GM12878 (cell line): ENCODE measurements at regions not wholly inside any gene's neighbourhood (a gene's known extent, or its start where the extent isn't known, plus 50 kb on each side); places are given as distances from the start of the nearest gene placed in this dataset.

Experiments used
- HDAC6 ChIP-seq: fragments of 200-600 bp; sonication (generic); IDR thresholded peaks from one replicate; pipeline ENCODE4 v1.8.0; 2017; ENCODE audit warnings: antibody characterized with exemption; ENCODE audit not compliant: unreplicated experiment
- POLR2A ChIP-seq: IDR thresholded peaks from 2 replicates; pipeline ENCODE4 v1.6.1; 2011; ENCODE audit warnings: low read depth, mild to moderate bottlenecking, low read length
- RCOR1 ChIP-seq: conservative IDR thresholded peaks from 2 replicates; pipeline ENCODE4 v1.6.1; 2012; ENCODE audit warnings: low read depth, low read length, improper control_type of control experiment
- STAT3 ChIP-seq: IDR thresholded peaks from 2 replicates; pipeline ENCODE4 v1.6.1; 2011; ENCODE audit warnings: low read depth, low read length, improper control_type of control experiment
- TF ChIP-seq, protein P1 (sequence below), 3 experiments: IDR thresholded peaks in 2 of 3; conservative IDR thresholded peaks in 1 of 3; 2 replicates each; pipeline ENCODE4 v1.5.1; 2011; ENCODE audit warnings: low read depth in 3 of 3, low read length in 3 of 3, mild to moderate bottlenecking in 3 of 3, control low read depth in 2 of 3, moderate library complexity in 2 of 3, inconsistent platforms in 1 of 3, mixed read lengths in 1 of 3; ENCODE audit not compliant: control insufficient read depth in 2 of 3, insufficient read depth in 1 of 3; ENCODE audit errors: extremely low read depth in 1 of 3

DNA sequence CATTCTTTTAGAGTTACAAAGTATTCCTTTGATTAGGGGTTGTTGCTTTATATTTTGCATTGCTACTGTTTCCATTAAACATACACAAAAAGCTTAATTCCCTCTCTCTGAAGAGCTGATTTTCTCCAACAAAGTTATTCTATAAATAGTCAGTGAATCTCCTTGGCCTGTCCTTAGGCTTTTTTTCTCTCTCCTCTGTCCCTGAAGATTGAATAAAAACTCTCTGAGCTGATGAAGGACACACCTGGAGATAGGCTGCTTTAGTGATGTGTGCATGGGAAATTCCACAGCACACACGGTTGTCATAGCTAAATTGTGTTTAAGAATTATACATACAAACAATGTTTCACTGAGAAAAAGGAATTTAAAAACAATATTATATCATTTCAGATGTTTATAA is 90.5 kb upstream of the TMEM106B start:
- TF ChIP-seq POLR2A (no peak), STAT3 (no peak), RCOR1 (no peak), HDAC6 (no peak)
- TF ChIP-seq, protein P1, sequence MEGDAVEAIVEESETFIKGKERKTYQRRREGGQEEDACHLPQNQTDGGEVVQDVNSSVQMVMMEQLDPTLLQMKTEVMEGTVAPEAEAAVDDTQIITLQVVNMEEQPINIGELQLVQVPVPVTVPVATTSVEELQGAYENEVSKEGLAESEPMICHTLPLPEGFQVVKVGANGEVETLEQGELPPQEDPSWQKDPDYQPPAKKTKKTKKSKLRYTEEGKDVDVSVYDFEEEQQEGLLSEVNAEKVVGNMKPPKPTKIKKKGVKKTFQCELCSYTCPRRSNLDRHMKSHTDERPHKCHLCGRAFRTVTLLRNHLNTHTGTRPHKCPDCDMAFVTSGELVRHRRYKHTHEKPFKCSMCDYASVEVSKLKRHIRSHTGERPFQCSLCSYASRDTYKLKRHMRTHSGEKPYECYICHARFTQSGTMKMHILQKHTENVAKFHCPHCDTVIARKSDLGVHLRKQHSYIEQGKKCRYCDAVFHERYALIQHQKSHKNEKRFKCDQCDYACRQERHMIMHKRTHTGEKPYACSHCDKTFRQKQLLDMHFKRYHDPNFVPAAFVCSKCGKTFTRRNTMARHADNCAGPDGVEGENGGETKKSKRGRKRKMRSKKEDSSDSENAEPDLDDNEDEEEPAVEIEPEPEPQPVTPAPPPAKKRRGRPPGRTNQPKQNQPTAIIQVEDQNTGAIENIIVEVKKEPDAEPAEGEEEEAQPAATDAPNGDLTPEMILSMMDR (IDR thresholded peaks at IDR 0.05 in 2 of 3, conservative IDR thresholded peaks at IDR 0.05 in 1 of 3; ENCODE audit: control insufficient read depth in 2 of 3, extremely low read depth in 1 of 3, insufficient read depth in 1 of 3, low read depth in 3 of 3, low read length in 3 of 3) = no peak
